B cell (primary cell): ENCODE measurements at regions not wholly inside any gene's neighbourhood (a gene's known extent, or its start where the extent isn't known, plus 50 kb on each side); places are given as distances from the start of the nearest gene placed in this dataset.

Experiments used
- EZH2 ChIP-seq: IDR thresholded peaks from 2 replicates; pipeline ENCODE4 v1.6.1; 2012; ENCODE audit warnings: borderline replicate concordance, low read depth, mild to moderate bottlenecking, moderate library complexity, low read length; ENCODE audit not compliant: insufficient read depth, poor library complexity, severe bottlenecking
- TF ChIP-seq, protein P1 (sequence below): fragments of 200-600 bp; IDR thresholded peaks from one replicate; pipeline ENCODE4 v1.8.0; 2022; ENCODE audit warnings: antibody characterized with exemption, mild to moderate bottlenecking

- TF ChIP-seq, protein P1, sequence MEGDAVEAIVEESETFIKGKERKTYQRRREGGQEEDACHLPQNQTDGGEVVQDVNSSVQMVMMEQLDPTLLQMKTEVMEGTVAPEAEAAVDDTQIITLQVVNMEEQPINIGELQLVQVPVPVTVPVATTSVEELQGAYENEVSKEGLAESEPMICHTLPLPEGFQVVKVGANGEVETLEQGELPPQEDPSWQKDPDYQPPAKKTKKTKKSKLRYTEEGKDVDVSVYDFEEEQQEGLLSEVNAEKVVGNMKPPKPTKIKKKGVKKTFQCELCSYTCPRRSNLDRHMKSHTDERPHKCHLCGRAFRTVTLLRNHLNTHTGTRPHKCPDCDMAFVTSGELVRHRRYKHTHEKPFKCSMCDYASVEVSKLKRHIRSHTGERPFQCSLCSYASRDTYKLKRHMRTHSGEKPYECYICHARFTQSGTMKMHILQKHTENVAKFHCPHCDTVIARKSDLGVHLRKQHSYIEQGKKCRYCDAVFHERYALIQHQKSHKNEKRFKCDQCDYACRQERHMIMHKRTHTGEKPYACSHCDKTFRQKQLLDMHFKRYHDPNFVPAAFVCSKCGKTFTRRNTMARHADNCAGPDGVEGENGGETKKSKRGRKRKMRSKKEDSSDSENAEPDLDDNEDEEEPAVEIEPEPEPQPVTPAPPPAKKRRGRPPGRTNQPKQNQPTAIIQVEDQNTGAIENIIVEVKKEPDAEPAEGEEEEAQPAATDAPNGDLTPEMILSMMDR: no peak
- no peak for TF ChIP-seq EZH2
Observed at GRCh38 chr6:169976301-169977081, 225.1 kb downstream of the ERMARD start.
